Left cardiac atrium (tissue), 4 donors: ENCODE measurements at regions not wholly inside any gene's neighbourhood (a gene's known extent, or its start where the extent isn't known, plus 50 kb on each side); places are given as distances from the start of the nearest gene placed in this dataset.
"Not testable (repeated sequence)": the region's sequence is repeated elsewhere in the genome, so short reads cannot be mapped to it uniquely, and the experiment has no call there.

ENCODE experiments used
- ATAC-seq, 2 donors: fragments of 200-7000 bp; cut with Tn5 transposase; one replicate each; pipeline ENCODE4 v1.9.1; 2020; ENCODE audit warnings: mild to moderate bottlenecking in 2 of 2, moderate library complexity in 2 of 2
- DNase-seq: peaks from one replicate; pipeline ENCODE4 v3.0.0-alpha.2; 2020
- intact Hi-C, 2 donors: fragments of 100-400 bp; cut with DNase I; formaldehyde crosslinking; loops; one replicate each; pipeline versions ENCODE4 v1.14.1 to v1.15.1; 2022 to 2023
- donor health status: DM: no; HTN: yes; CAD: no.
- donor health status: DM: no; HTN: yes; CAD: no; lungs with severe emphysema.
- donor health status: DM: yes; HTN: yes; CAD: no.
- donor health status: Dilated cardiomyopathy.

GRCh38 chr21:36245115-36245514 lies 74.9 kb upstream of the MORC3 start:
- intact Hi-C loops: no loop called here
- ATAC-seq (no peak), DNase-seq (no peak)

DNA sequence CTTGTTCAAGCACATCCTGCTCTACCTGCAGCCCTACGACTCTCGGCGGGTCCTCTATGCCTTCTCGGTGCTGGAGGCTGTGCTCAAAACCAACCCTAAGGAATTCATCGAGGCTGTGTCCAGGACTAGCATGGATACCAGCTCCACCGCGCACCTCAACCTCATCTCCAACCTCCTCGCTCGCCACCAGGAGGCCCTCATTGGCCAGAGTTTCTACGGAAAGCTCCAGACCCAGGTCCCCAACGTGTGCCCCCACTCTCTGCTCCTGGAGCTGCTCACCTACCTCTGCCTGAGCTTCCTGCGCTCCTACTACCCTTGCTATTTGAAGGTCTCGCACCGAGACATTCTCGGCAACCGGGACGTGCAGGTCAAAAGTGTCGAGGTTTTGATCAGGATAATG lies 74.3 kb upstream of the MORC3 start:
- DNase-seq (no peak), ATAC-seq (no peak)
- intact Hi-C loops: no loop called here

GRCh38 chr21:36246080-36246631 lies 73.8 kb upstream of the MORC3 start:
- ATAC-seq (no peak), DNase-seq (no peak)
- intact Hi-C loops: no loop called here

DNA sequence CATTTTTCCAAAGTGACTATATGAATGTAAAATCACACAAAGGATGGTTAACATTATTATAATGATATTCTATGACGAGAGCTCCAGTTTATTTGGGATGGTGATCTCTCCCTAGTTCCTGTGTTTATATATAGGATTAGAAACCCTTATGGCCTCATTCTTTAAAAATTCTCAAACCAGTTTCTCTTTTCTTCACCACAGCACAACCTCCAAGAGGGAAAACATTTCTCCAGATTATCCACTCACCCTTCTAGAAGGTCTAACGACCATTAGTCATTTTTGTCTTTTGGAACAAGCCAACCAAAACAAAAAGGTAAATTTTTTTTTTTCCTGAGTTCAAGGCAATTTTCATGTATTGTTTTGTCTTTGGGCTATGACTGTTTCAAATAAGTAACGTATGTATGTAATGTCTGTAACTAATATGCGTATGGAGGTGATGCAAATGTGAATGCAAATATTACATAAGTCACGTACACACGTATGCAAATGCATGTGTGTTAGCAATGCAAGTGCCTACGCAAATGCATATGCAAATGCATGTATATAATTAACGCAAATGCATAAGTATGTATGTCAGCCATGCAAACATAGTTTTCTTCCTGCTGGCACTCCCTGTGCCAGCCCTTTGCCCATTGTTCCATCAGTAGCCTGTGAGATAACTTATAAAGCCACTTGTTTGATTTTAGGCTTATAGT lies 72.5 kb upstream of the MORC3 start:
- intact Hi-C loops: no loop called here
- no peak for ATAC-seq
- DNase-seq: no peak

- ATAC-seq (no peak), DNase-seq (no peak)
- intact Hi-C loops: no loop called here
Observed at GRCh38 chr21:36249576-36250422, 70.2 kb upstream of the MORC3 start.

GRCh38 chr21:36250423-36251075 lies 69.4 kb upstream of the MORC3 start:
- no peak for ATAC-seq
- intact Hi-C loops: no loop called here
- DNase-seq: no peak

DNA sequence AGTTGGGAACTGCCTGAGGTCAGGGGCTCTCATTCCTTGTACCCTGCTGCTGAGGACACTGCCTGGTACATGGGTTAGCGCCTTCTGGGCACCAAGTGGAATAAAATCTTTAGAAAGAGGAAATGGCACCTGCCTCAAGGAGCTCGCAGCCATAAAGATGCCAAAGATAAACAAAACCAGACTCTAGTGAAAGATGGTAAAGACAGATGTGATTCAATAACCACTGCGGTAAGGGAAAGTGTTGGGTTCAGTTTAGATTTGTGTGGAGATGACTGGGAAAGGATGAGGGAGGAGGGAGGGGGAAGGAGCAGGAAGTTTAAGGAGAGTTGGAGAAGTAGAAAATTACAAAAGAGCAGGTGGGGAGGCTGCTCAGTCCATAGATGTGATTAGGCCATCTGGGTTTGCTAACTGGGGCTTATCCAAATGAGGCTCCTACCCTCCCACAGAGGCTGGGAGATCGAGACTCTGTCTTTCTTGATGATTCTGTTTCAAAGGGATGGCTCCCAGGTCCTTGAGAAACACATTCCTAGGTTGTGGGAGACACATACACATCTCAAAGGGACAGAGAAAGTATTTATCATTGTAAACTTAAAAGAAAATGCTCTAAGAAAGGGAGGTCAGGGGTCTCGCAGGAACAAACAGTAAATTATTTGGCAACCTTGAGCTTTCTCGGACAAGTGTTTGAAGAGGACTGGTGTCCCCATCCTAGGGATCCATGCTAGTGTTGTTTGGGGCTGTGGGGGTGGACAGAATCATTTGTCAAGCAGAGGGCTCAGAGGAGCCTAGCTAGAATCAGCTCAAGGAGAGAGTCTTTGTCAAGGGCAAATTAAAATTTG lies 65.7 kb upstream of the MORC3 start:
- ATAC-seq: no peak
- no peak for DNase-seq
- intact Hi-C loops: no loop called here

DNA sequence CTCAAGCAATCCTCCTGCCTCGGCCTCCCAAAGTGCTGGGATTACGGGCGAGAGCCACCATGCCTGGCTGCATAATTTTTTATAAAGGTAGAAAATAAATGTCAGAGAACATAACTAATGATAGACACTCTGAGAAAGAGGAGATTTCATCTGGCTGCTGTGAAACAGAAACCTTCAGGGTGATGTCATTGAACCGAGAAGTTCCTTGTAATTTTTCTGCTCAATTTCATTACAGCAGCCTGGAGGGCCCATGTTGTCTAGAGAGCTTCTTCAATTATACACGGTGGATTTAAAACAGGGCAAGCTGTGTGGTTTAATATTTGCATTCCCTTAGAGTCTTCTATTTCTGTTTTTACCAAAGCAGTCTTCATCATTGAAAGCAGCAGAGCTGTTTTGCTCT lies 64.3 kb upstream of the MORC3 start:
- ATAC-seq (no peak), DNase-seq (no peak)
- intact Hi-C loops: no loop called here

DNA sequence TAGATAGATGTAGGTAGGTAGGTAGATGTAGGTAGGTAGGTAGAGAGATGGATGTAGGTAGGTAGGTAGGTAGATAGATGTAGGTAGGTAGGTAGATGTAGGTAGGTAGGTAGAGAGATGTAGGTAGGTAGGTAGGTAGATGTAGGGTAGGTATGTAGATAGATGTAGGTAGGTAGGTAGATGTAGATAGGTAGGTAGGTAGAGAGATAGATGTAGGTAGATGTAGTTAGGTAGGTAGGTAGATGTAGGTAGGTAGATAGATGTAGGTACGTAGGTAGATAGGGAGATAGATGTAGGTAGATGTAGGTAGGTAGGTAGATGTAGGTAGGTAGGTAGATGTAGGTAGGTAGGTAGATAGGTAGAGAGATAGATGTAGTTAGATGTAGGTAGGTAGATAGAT lies 62.3 kb upstream of the MORC3 start:
- DNase-seq (no peak), ATAC-seq (no peak)
- intact Hi-C loops: no loop called here

- DNase-seq (no peak), ATAC-seq (peak; percentile 88 to 90)
- intact Hi-C loops: no loop called here
Observed at GRCh38 chr21:36260030-36260787, 59.8 kb upstream of the MORC3 start.

- intact Hi-C loops: no loop called here
- ATAC-seq: no peak
- no peak for DNase-seq
Observed at GRCh38 chr21:36260802-36261201, 59.2 kb upstream of the MORC3 start.

- ATAC-seq (no peak), DNase-seq (no peak)
- intact Hi-C loops: no loop called here
Observed at GRCh38 chr21:36261459-36261858, 58.5 kb upstream of the MORC3 start.

- ATAC-seq (no peak), DNase-seq (no peak)
- intact Hi-C loops: no loop called here
Observed at GRCh38 chr21:36263797-36264196, 56.2 kb upstream of the MORC3 start.

- no peak for ATAC-seq
- intact Hi-C loops: no loop called here
- DNase-seq: no peak
Observed at GRCh38 chr21:36265431-36265830, 54.6 kb upstream of the MORC3 start.

DNA sequence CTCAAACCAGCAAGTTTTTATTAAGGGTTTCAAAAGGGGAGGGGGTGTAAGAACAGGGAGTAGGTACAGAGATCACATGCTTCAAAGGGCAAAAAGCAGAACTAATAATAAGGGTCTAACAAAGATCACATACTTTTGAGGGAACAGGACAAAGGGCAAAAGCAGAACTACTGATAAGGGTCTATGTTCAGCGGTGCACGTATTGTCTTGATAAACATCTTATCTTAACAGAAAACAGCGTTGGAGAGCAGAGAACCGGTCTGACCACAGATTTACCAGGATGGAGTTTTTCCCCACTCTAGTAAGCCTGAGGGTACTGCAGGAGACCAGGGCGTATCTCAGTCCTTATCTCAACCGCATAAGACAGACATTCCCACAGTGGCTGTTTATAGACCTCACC lies 52.2 kb upstream of the MORC3 start:
- intact Hi-C loops, DNase-seq, ATAC-seq: not testable (repeated sequence)

GRCh38 chr21:36268264-36268663 lies 51.7 kb upstream of the MORC3 start:
- ATAC-seq, intact Hi-C loops, DNase-seq: not testable (repeated sequence)
